ENCODE measurements at regions not wholly inside any gene's neighbourhood (a gene's known extent, or its start where the extent isn't known, plus 50 kb on each side); places are given as distances from the start of the nearest gene placed in this dataset.

DNA sequence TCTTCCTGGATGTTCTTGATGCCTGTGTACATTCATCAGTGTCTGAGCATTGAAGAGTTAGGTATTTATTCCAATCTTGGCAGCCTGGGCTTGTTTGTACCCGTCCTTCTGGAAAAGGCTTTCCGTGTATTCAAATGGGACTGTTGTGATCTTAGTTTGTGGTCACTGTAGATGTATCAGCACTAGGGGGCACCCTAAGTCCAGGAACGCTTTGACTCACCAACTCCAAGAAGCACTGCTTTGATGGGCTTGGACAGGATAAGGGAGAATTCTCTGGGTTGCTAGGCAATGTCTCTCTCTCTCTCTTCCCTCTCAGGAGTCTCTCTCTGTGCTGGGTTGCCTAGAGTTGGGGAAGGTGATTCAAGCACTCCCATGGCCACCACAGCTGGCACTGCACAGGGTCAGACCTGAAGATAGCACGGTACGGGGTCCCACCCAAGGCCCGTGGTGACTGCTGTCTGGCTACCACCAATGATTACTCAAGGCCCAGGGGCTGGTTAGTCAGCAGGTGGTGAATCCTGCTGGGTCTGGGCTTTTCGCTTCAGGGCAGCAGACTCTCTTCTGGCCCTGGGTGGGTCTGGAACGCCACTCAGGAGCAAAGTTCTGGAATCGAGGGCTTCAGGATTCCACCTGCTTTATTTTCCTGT is 211.1 kb upstream of the RGS6 start:
- TF ChIP-seq, protein P1, sequence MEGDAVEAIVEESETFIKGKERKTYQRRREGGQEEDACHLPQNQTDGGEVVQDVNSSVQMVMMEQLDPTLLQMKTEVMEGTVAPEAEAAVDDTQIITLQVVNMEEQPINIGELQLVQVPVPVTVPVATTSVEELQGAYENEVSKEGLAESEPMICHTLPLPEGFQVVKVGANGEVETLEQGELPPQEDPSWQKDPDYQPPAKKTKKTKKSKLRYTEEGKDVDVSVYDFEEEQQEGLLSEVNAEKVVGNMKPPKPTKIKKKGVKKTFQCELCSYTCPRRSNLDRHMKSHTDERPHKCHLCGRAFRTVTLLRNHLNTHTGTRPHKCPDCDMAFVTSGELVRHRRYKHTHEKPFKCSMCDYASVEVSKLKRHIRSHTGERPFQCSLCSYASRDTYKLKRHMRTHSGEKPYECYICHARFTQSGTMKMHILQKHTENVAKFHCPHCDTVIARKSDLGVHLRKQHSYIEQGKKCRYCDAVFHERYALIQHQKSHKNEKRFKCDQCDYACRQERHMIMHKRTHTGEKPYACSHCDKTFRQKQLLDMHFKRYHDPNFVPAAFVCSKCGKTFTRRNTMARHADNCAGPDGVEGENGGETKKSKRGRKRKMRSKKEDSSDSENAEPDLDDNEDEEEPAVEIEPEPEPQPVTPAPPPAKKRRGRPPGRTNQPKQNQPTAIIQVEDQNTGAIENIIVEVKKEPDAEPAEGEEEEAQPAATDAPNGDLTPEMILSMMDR (IDR thresholded peaks at IDR 0.05 in 4 of 5, conservative IDR thresholded peaks at IDR 0.05 in 1 of 5) = peak in 1 of 5 experiments; percentile 33
- no peak for TF ChIP-seq POLR2A (IDR thresholded peaks at IDR 0.05)

All from gastrocnemius medialis (tissue), 4 donors.